Right ventricle myocardium inferior (tissue), 1 donor: ENCODE measurements at regions not wholly inside any gene's neighbourhood (a gene's known extent, or its start where the extent isn't known, plus 50 kb on each side); places are given as distances from the start of the nearest gene placed in this dataset.

ENCODE experiments used
- ATAC-seq: fragments of 200-7000 bp; cut with Tn5 transposase; one replicate; pipeline ENCODE4 v1.9.1; 2020; ENCODE audit warnings: mild to moderate bottlenecking, moderate library complexity
- DNase-seq: peaks from one replicate; pipeline ENCODE4 v3.0.0; 2021; ENCODE audit errors: missing footprints
- intact Hi-C: fragments of 100-400 bp; cut with DNase I; formaldehyde crosslinking; loops from one replicate; pipeline ENCODE4 v1.11.0; 2022
- donor health status: DM: no; HTN: yes; CAD: no; lungs with severe emphysema.

DNA sequence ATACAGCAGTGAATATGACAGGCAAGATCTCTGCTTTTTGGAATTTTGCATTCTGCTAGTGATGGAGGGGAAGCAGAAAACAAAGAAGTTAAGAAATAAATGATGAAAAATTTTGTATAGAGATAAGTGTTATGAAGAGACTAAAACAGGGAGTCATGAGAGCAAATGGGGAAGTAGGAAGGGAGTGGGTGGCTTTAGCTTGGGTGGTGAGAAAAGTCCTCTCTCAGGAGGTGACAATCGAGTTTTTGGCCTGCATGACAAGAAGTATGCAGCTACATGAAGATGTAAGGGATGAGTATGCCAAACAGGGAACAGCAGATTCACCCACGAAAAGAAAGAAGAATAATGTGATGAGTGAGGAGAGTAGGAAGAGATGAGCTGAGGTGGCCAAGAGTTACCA lies 80.7 kb upstream of the MPPED2 start:
- DNase-seq, result no peak
- intact Hi-C loops, result no loop called here
- ATAC-seq, result no peak

DNA sequence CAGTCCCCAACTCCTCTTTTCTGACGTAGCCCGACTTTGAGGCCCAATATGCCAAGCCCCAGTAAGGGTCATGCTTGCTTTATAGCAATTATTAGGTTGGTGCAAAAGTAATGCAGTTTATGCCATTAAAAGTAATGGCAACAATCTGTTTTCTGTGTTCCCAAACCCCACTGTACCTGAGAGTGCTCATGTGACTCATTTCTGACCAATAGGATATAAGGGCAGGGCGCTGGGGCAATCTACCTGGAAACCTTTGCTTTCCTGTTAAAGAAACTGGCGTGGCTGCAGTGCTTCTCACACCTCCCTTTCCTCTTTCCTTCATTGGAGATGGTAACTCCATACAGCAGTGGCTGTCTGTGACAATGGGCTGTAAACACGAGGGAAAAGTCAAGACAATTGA lies 78.9 kb upstream of the MPPED2 start:
- DNase-seq, result no peak
- no peak for ATAC-seq
- intact Hi-C loops, result no loop called here

DNA sequence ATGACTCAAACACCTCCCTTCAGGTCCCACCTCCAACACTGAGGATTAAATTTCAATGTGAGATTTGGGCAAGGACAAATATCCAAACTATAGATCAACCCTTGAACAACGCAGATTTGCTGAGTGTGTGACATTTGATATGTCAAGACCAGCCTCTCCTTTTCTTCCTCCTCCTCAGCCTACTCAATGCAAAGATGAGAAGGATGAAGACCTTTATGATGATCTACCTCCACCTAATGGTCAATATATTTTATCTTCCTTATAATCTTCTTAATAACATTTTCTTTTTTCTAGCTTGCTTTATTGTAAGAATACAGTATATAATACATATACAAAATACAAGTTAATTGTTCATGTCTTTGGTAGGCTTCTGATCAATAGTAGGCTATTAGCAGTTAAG lies 67.5 kb upstream of the MPPED2 start:
- intact Hi-C loops, result no loop called here

DNA sequence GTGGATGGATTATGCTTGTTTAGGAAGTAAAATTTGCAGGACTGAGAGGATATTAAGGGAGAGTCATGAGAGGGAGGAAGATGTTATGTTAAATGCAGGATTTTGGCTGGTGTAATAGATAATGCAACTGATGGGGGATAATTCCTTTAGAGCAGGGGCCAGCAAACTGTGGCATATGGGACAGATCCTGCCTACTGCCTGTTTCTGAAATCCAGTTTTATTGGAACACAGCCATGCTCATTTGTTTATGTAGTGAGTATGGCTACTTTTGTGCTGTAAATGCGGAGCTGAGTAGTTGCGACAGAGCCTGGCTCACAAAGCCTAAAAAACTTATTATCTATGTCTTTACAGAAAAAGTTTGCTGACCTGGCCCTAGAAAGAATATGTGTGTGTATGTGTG lies 66.6 kb upstream of the MPPED2 start:
- no peak for ATAC-seq
- DNase-seq, result no peak
- intact Hi-C loops, result no loop called here

More for the DNA sequence above, 67.5 kb upstream of the MPPED2 start:
- no peak for ATAC-seq
- no peak for DNase-seq

DNA sequence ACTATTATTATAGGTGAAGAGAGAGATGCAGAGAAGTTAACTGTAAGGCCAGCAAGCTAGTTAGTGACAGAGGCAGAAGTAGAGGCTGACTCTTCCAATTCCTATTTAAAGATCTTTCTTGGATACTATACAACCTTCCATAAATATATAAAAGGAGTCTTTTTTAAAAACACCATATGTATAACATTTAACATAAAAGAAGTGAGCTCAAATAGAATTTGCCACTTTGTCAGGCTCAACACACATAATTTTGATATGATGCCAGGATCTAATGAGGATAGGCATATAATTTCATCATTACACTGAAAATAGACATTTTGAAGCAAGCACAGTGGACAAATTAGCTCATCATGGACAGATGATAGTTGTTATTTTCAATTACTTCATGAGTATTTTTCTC lies 64.1 kb upstream of the MPPED2 start:
- ATAC-seq (no peak), DNase-seq (no peak)
- intact Hi-C loops, result no loop called here
